IPS-18a (cell line): ENCODE measurements at regions not wholly inside any gene's neighbourhood (a gene's known extent, or its start where the extent isn't known, plus 50 kb on each side); places are given as distances from the start of the nearest gene placed in this dataset.

ENCODE experiments used
- H3K27ac ChIP-seq: one replicate; pipeline ENCODE4 v1.5.1; 2013; ENCODE audit warnings: low read length
- H3K27me3 ChIP-seq: one replicate; pipeline ENCODE4 v1.6.1; 2013; ENCODE audit warnings: mild to moderate bottlenecking, low read length; ENCODE audit not compliant: control insufficient read depth, insufficient read depth
- H3K36me3 ChIP-seq: one replicate; pipeline ENCODE4 v1.6.1; 2013; ENCODE audit warnings: low read depth, low read length; ENCODE audit not compliant: control insufficient read depth
- H3K4me1 ChIP-seq: one replicate; pipeline ENCODE4 v1.6.1; 2013; ENCODE audit warnings: low read depth, low read length; ENCODE audit not compliant: control insufficient read depth
- H3K4me3 ChIP-seq: one replicate; pipeline ENCODE4 v1.5.1; 2013; ENCODE audit warnings: low read length
- H3K9ac ChIP-seq: one replicate; pipeline ENCODE4 v1.6.1; 2013; ENCODE audit warnings: mild to moderate bottlenecking, low read length, moderate library complexity
- H3K9me3 ChIP-seq: one replicate; pipeline ENCODE4 v1.6.1; 2013; ENCODE audit warnings: low read depth, low read length; ENCODE audit not compliant: control insufficient read depth

DNA sequence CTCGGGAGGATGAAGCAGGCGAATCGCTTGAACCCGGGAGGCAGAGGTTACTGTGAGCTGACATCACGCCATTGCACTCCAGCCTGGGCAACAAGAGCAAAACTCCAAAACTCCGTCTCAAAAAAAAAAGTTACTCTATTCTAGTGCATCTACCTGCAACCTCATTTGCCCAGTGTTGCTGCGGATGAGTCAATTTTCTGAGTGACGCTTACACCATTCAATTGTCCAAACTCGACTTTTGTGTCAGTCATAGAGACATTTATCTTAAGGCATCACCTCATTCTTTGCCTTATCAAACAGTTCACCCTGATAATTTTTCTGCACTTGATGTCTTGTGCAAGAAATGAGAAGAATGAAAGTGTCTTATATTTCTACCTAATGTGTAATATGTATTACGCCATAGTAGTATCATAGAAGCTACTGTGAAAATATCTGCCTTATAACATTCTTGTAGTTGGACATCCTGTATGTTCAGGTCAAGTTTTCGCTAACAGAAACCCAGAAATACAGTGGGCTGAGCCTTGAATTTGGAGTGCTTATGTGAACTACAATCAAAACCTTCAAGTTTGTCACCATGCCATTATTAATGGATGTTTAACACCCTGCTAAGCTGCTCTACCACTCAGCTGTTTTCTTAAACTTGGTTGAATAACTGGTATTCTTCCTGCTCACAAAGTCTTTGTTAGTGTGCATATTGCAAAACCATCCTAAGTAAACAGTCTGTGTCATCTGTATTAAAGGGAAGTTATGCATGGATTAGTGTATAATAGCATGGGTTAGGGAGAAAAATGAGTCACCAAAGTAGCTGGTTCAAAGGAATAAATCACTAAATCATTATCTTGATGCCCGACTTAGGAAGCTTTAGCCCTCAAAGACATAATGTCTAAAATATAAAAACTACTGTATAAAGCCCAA is 531.0 kb upstream of the NR2F2 start:
- Histone ChIP-seq H3K27ac (no peak overlapping the region), H3K36me3 (no peaks in the 10 kb centered on the region), H3K9me3 (no peaks in the 10 kb centered on the region), H3K4me1 (no peaks in the 10 kb centered on the region), H3K4me3 (no peak overlapping the region), H3K9ac (no peak overlapping the region), H3K27me3 (no peaks in the 10 kb centered on the region)

GRCh38 chr15:95804484-95804883 is 526.0 kb upstream of the NR2F2 start:
- Histone ChIP-seq H3K9ac (no peak overlapping the region), H3K9me3 (no peaks in the 10 kb centered on the region), H3K4me3 (no peak overlapping the region), H3K27ac (no peak overlapping the region), H3K36me3 (no peaks in the 10 kb centered on the region), H3K27me3 (no peaks in the 10 kb centered on the region), H3K4me1 (no peaks in the 10 kb centered on the region)

DNA sequence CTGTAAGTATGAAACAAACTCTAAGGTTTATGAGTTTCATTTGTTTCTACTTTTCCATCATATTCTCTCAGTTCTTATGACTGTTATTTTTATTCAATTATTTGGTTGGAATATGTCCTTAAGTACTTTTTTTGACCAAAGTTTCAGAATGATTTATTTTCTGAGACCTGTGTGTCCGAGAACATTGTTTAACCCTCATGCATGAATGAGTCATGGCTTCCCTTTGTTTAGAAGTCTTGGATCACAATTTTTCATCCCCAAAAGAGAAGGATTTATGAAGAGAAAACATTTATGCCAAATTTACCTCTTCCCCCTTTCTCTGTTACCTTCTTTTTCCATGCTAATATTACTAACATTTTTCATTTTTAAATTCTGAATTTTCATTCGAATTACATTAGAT is 518.0 kb upstream of the NR2F2 start:
- H3K27ac ChIP-seq: no peak overlapping the region
- no peaks in the 10 kb centered on the region for H3K4me1 ChIP-seq
- no peak overlapping the region for H3K4me3 ChIP-seq
- H3K27me3 ChIP-seq: no peaks in the 10 kb centered on the region
- H3K9ac ChIP-seq: no peak overlapping the region
- H3K9me3 ChIP-seq: no peaks in the 10 kb centered on the region
- no peaks in the 10 kb centered on the region for H3K36me3 ChIP-seq

- no peak overlapping the region for H3K4me3 ChIP-seq
- H3K27me3 ChIP-seq: no peaks in the 10 kb centered on the region
- H3K9me3 ChIP-seq: no peaks in the 10 kb centered on the region
- H3K27ac ChIP-seq: no peak overlapping the region
- no peaks in the 10 kb centered on the region for H3K4me1 ChIP-seq
- no peak overlapping the region for H3K9ac ChIP-seq
- no peaks in the 10 kb centered on the region for H3K36me3 ChIP-seq
Observed at GRCh38 chr15:95814908-95815307, 515.6 kb upstream of the NR2F2 start.

GRCh38 chr15:95816591-95816990 is 513.9 kb upstream of the NR2F2 start:
- no peak overlapping the region for H3K27ac ChIP-seq
- no peak overlapping the region for H3K9ac ChIP-seq
- H3K36me3 ChIP-seq: no peaks in the 10 kb centered on the region
- H3K4me3 ChIP-seq: no peak overlapping the region
- H3K27me3 ChIP-seq: no peaks in the 10 kb centered on the region
- H3K9me3 ChIP-seq: no peaks in the 10 kb centered on the region
- H3K4me1 ChIP-seq: no peaks in the 10 kb centered on the region

GRCh38 chr15:95822961-95823360 is 507.5 kb upstream of the NR2F2 start:
- H3K36me3 ChIP-seq: no peaks in the 10 kb centered on the region
- H3K9me3 ChIP-seq: no peaks in the 10 kb centered on the region
- H3K27me3 ChIP-seq: no peaks in the 10 kb centered on the region
- no peaks in the 10 kb centered on the region for H3K4me1 ChIP-seq
- H3K9ac ChIP-seq: no peak overlapping the region
- H3K27ac ChIP-seq: no peak overlapping the region
- H3K4me3 ChIP-seq: no peak overlapping the region

DNA sequence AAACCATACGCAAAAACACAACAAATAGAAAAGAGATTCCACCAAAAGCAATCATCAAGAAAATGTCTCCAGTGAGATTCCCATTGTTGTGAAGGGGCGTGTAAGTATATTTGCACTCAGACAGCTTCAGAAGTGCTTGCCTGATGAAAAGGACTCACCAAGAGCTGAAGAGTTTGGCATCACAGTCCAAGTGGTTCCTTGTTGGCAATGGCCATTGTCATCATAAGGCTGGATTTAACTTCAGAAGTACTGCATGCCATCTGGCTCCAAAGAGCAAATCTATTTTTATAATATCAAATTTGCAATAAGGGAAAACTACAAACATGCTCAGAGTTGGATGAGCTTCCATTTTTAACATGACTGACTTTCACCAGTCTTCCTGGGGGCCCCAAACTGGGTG is 505.3 kb upstream of the NR2F2 start:
- no peaks in the 10 kb centered on the region for H3K27me3 ChIP-seq
- H3K9ac ChIP-seq: no peak overlapping the region
- H3K9me3 ChIP-seq: no peaks in the 10 kb centered on the region
- H3K4me1 ChIP-seq: peaks cover 8% of the 10 kb centered on the region
- no peaks in the 10 kb centered on the region for H3K36me3 ChIP-seq
- H3K27ac ChIP-seq: no peak overlapping the region
- H3K4me3 ChIP-seq: no peak overlapping the region

- Histone ChIP-seq H3K27me3 (no peaks in the 10 kb centered on the region), H3K9ac (no peak overlapping the region), H3K9me3 (no peaks in the 10 kb centered on the region), H3K27ac (no peak overlapping the region), H3K36me3 (no peaks in the 10 kb centered on the region), H3K4me3 (no peak overlapping the region), H3K4me1 (peaks cover 9% of the 10 kb centered on the region)
Observed at GRCh38 chr15:95825671-95826411, 504.7 kb upstream of the NR2F2 start.

- Histone ChIP-seq H3K9ac (no peak overlapping the region), H3K9me3 (no peaks in the 10 kb centered on the region), H3K36me3 (no peaks in the 10 kb centered on the region), H3K27ac (no peak overlapping the region), H3K4me1 (peaks cover 9% of the 10 kb centered on the region), H3K27me3 (no peaks in the 10 kb centered on the region), H3K4me3 (no peak overlapping the region)
Observed at GRCh38 chr15:95826412-95827195, 503.9 kb upstream of the NR2F2 start.

DNA sequence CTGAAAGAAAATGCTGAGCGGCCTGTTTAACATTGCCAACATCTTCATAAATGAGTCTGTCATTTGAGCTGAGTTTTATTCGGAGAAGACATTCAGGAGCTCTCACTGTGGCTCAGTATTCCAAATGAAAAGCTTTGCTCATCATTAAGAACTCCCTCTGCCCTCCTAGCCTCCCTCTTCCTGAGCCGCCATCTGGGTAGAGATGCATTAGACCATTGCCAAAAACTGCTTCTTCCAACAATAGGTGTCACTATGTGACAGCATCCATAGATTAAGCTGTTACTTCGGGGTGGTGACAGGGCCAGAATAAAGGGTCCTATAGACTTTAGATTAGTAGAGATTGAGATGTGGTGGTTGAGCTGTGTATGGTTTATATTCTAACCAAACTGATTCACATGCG is 501.4 kb upstream of the NR2F2 start:
- no peaks in the 10 kb centered on the region for H3K27me3 ChIP-seq
- H3K36me3 ChIP-seq: no peaks in the 10 kb centered on the region
- no peak overlapping the region for H3K4me3 ChIP-seq
- H3K9me3 ChIP-seq: no peaks in the 10 kb centered on the region
- peaks cover 19% of the 10 kb centered on the region for H3K4me1 ChIP-seq
- H3K9ac ChIP-seq: no peak overlapping the region
- no peak overlapping the region for H3K27ac ChIP-seq

- no peak overlapping the region for H3K4me3 ChIP-seq
- H3K27ac ChIP-seq: no peak overlapping the region
- H3K9ac ChIP-seq: no peak overlapping the region
- no peaks in the 10 kb centered on the region for H3K9me3 ChIP-seq
- H3K4me1 ChIP-seq: peaks cover 19% of the 10 kb centered on the region
- H3K27me3 ChIP-seq: no peaks in the 10 kb centered on the region
- H3K36me3 ChIP-seq: no peaks in the 10 kb centered on the region
Observed at GRCh38 chr15:95830281-95830680, 500.2 kb upstream of the NR2F2 start.
